Activated CD8-positive, alpha-beta memory T cell treated with anti-CD3 and anti-CD28 coated beads, Interleukin-2, amount 50 U/mL, for 24 hours (primary cell): ENCODE measurements at regions not wholly inside any gene's neighbourhood (a gene's known extent, or its start where the extent isn't known, plus 50 kb on each side); places are given as distances from the start of the nearest gene placed in this dataset.

ENCODE experiments used
- DNase-seq: peaks from one replicate; pipeline ENCODE4 v3.0.0-alpha.2; 2020; ENCODE audit errors: extremely low read depth

- DNase-seq = no peak
Observed at GRCh38 chr18:24878289-24878688, 417.9 kb downstream of the HRH4 start.

GRCh38 chr18:24885276-24885675 lies 424.8 kb downstream of the HRH4 start:
- no peak for DNase-seq

DNA sequence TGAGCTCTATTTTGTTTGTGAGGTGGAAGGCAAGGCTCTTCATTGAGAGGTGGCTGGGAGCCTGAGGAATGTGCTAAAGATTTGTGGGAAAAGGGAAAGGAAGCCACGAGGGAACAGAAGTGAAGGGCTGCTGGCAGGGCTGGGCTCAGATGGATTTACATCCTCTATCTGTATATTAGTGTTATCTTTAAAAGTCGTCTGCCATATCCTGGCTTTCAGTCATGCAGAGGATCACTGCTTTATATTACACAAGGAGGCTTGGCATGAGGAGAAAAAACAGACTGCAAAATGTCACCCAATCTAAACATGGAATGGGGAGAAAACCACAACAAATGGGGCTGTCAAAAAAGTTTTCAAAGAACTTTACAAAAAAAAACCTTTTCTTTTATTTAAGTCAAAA lies 434.4 kb downstream of the HRH4 start:
- no peak for DNase-seq

DNA sequence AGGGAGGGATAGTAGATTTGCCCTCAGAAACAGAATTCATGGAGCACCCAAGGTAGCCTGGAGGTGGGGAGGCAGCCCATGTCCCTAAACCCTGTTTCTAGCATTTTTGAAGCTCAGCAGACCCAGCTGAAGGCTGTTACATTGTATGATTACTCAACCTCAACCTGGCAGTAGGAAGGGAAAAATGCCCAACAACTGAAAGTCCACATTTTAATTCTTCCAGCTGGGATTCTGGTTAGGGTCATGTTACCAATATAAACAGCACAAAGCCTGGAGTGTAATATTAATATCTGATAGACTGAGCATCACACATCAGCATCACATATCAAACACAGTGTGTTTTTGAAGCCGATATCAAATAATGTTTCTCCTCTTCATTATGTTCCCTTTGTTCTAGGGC lies 437.0 kb downstream of the HRH4 start:
- DNase-seq = no peak

- no peak for DNase-seq
Observed at GRCh38 chr18:24910221-24910620, 441.7 kb downstream of the ZNF521 start.

DNA sequence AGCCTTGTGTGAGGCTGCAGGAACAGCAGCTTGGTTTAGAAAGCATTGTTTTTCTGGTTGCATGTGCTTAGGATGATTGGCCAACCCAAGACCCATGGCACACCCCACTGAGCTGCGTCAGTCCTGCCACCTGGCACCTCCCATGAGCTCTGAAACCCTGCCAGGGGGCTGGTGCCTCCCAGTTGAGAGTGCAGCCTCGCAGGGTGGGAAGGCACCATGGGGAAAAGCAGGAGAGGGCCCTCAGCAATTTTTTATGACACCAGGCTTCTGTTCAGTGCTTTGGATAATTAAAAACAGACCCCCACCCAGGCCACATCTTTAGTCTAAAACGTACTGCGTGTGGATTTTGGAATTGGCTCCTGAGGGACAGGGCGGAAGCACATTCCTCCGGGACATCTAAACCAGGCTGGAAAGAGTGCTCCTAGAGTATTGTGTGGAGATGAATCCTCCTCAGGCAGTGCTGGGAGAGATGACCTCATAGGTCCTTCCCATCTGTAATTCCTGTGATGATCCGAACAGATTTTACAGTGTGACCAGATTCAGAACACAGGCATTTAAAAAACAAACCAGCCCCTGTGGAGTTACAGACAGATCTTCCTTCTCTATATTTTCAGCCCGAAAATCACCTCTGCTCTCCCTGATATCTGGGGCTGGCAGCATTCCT lies 438.3 kb downstream of the ZNF521 start:
- DNase-seq = no peak

DNA sequence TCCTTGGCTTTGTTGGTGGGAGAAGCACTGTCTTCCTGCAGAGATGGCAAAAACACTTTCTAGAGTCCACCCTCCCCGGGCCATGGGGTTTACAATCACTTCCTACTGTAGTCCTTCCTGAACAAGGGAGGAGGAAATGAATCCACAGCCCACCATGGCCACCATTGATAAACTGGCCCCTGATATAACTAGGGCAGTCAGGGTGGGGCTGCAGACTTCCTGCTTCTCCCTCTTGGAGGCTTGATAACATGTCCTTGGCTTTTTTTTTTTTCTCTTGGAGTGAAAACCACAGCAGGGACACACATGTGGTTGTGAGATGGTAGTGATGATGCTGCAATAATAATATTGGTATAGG lies 437.8 kb downstream of the ZNF521 start:
- DNase-seq = no peak

DNA sequence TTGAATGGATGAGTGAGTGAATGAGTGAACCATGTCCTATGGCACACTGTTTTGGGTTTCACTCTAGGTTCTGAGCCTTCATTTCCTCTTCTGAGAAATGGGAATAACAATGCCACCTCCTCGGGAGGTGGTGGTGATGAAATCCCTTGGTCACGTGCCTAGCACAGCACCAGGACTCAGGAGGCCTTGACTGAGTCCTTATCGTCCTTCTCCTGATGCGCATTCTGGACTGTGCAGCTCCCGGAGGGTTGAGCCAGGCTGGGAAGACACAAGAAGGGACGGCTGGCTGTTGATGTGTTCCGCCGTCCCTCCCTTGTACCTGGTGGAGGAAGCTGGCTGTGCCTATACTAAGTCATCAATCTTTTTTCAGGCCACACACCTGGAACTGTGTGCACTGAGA lies 437.3 kb downstream of the ZNF521 start:
- DNase-seq = no peak

DNA sequence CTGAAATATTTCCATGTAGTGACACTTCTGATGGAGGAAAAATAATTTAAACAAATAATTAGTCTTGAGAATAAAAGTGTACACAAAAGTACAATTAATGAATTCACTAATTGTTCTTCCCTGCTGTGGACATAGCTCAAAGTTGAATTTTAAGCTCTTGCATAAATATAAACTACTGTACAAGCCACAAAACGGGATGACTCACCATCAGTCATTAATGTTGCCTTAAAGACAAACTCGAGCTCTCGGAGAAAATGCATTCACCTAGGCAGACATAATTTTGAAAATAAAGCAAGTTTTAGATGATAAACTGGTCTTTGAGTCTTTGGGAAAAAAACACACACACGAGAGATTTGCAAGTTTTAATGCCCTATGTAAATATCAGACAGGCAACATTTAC lies 436.4 kb downstream of the ZNF521 start:
- no peak for DNase-seq

DNA sequence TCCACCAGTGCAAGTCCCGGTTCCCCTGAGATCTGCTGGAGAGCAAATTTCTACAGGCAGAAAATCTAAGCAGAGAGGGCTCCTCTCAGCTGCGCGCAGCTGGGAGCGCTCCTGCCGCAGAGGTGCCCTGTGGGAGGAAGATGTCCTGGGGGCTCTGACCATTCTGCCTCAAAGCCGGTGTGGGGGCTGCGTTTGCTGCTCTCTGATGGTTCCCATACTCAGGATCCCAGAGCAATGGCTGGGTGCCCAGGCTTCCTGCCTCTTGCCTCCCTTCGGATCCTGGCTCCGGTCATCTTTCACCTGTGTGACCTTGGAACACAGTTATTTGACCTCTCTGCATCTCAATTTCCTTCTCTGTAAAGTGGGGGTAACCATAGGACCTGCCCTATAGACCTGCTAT lies 434.2 kb downstream of the ZNF521 start:
- DNase-seq = no peak

DNA sequence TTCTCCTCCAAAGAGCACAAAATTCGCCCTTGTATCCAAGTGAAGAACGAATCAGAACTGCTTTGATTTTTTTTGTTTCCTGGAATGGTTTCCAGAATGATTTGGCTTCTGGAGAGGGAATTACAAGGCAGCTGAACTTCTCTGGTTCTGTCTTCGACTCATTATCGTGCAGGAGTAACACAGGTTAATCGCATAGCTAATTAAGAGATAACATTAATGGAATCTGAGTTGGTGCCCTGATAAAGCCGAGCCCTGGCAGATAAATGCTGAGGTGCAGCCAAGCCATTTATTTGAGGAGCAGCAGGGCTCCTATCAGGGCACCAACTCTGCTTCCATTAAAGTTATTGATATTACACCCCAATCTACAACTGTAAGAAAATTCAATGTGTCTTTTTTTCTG lies 433.7 kb downstream of the ZNF521 start:
- DNase-seq = no peak

GRCh38 chr18:24919181-24919797 lies 432.7 kb downstream of the ZNF521 start:
- no peak for DNase-seq

DNA sequence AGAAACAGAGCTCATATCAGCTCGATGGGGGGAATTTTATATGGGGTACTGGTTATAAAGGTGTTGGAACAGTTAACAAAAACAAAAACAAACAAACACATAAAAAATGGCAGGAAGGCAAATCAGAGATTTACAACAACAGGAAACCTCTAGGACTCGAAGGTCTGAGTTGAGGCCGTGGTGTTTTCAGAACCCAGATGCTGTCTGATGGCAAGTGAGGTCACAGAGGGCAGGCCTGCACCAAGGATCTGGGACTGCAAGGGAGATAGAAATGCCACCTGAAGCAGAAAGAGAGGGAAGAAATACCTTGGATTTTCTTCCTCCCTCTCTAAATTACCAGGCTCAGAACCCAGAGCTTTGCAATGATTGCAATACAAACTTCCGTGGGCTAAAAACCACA lies 429.5 kb downstream of the ZNF521 start:
- DNase-seq = no peak

GRCh38 chr18:24923138-24923537 lies 428.8 kb downstream of the ZNF521 start:
- DNase-seq = no peak

- DNase-seq = no peak
Observed at GRCh38 chr18:24924066-24924716, 427.8 kb downstream of the ZNF521 start.

DNA sequence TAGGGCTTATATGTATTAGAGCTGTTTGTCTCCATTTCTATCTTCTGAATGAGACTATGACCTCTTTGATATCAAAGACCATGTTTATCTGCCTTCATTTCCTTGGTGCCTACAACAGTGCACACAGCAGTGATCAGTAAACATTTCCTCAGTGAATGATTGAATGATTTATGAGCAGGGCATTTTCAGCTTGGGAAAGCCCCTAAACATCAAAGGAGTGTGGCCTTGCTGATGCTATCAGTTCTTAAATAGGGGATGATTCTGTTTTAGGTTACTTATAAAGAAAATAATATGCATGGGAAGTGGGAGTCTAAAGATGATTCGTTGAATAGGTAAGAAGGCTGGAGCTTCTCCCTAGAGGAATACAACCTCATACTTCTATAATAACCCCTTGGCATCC lies 425.3 kb downstream of the ZNF521 start:
- no peak for DNase-seq

DNA sequence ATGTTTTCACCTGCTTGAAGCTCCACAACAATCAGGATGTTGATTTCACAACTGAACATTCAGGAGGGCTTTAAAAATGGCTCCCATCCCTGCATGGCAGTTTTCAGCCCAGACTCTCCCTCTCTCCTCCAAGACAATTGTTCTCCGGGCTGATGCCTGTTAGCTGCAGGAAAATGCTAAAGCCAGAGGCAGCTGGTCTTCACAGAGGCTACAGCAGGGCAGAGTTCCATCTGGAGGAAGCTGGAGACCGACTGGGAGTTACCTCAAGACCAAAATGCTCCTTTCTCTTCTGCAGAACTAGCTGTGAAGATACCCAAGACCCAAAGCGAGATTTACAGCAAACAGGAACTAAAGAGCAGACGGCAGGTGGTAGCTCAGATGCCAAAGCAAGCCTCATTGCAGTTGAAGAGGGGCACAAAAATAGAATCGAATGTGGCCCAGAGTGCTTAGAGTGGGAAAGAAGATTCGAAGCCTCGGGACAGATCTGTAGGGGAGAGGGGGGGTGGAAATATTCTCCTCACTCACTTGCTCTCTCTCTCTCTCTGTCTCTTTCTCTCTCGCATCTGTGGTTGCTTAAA lies 423.6 kb downstream of the ZNF521 start:
- DNase-seq = no peak

DNA sequence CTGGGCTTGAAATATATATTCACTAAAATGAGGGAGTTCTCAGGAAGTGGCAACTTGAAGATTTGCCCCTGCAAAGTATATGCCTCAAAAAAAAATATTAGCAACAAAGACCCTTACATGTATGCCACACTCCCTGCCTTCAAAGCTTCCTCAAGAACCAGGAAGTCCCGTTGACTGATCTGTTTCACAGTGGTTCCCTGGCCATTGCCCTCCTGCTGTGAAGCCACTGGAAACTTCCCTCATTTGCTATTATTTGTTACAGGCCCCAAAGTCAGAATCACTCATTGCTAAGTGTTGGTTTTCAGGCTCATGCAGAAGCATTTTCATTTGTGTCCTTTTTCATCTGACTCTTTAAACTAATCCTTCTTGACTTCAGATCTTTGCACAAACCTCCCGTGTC lies 421.5 kb downstream of the ZNF521 start:
- no peak for DNase-seq

GRCh38 chr18:24930971-24931370 lies 421.0 kb downstream of the ZNF521 start:
- no peak for DNase-seq

DNA sequence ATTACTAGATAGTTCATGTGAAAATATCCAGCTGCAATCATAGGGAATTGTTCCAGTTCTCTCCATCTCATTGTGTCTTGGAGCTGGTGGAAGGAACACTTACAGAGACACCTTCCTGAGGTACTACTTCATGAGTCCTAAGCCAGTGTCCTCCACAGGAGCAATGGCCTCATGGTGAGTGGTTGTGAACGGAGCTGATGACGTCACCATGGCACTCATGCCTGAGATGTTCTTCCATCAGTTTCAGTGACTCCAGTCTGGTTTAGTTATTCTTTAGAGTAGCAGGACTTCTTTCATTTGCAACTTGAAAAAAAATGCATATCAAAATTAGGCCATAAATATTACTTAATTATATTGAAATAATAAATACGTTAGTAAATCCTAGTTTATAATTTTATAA lies 418.6 kb downstream of the ZNF521 start:
- DNase-seq = no peak

GRCh38 chr18:24934258-24934932 lies 417.6 kb downstream of the ZNF521 start:
- DNase-seq = no peak

DNA sequence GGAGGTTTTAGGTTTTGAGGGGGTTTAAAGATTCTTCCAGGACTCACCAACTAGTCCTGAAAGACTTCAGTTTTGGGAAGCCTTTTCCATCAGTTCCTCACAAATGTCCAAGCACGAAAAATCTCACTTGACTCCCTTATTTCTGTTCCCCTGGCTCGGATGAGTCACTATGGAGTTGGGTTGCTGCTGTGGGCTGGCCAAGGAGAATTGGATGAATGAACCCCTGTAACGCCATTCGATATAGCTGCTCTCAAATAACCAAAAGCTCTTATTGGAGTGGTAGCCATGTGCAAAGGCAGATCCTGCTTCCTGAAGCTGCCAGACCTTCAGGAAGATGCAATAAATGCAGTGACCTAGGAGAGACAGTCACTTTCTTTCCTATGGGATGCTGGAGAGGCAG lies 417.0 kb downstream of the ZNF521 start:
- no peak for DNase-seq

GRCh38 chr18:24935896-24936295 lies 416.1 kb downstream of the ZNF521 start:
- DNase-seq = no peak
